HAP-1 (cell line): ENCODE measurements at regions not wholly inside any gene's neighbourhood (a gene's known extent, or its start where the extent isn't known, plus 50 kb on each side); places are given as distances from the start of the nearest gene placed in this dataset.

Experiments
- DNase-seq, 2 experiments: peaks; one replicate each; pipeline ENCODE4 v3.0.0-alpha.2; 2016 to 2020; ENCODE audit warnings: low spot score in 2 of 2
- H3K27me3 ChIP-seq: fragments of 250-450 bp; sonication (Bioruptor Pico); 2 replicates; pipeline ENCODE4 v1.5.1; 2020; ENCODE audit warnings: low read depth, mild to moderate bottlenecking, moderate library complexity
- H3K36me3 ChIP-seq: fragments of 250-450 bp; sonication (Bioruptor Pico); replicated peaks from 2 replicates; pipeline ENCODE4 v1.5.1; 2020; ENCODE audit warnings: mild to moderate bottlenecking
- H3K4me1 ChIP-seq: fragments of 250-450 bp; sonication (Bioruptor Pico); 2 replicates; pipeline ENCODE4 v1.5.1; 2020; ENCODE audit warnings: mild to moderate bottlenecking
- H3K4me3 ChIP-seq: fragments of 250-450 bp; sonication (Bioruptor Pico); 2 replicates; pipeline ENCODE4 v1.5.1; 2020; ENCODE audit warnings: mild to moderate bottlenecking, moderate library complexity
- H3K9me3 ChIP-seq: fragments of 250-450 bp; sonication (Bioruptor Pico); 2 replicates; pipeline ENCODE4 v1.5.1; 2020; ENCODE audit warnings: mild to moderate bottlenecking, moderate library complexity
- in situ Hi-C: fragments of 300-500 bp; cut with MboI; formaldehyde crosslinking; loops from 3 replicates; pipeline ENCODE4 v1.14.3; 2020; ENCODE audit warnings: low sequenced_read_pairs, inconsistent platforms, mixed read lengths

DNA sequence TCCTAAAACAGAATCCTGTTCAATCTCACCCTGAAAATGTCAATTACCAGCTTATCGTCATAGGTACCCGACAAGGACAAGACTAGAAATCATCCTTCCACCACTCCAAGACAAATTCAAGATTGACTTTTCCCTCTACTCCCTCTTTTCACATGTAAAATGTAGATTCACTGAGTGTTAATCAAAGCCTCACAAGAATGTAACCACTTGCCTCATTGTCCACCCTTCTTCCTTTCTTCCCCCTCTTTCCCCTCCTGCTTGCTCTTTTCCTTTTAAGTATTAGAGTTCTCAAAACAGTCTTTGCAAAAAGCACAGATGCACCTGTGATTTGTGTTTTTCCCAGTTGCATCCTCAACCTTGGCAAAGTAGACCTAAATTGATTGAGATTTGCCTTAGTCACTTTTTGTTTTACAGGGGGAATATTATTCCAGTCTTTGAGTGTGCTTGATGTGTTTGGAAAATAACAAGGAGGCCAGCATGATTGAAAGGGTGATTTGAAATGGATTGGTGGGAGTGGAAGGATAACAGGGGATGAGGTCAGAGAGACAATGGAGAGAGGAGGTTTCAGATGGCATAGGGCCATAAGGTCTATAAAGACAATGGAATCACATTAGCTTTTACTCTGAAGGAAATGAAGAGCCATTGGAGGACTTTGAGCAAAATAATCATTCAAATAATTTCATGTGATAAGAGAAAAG, 231.3 kb upstream of the TYRP1 start:
- in situ Hi-C loops = loop anchor here (25.0 kb wide), 1 partner anchor 175 kb away; no protein-coding TSS in a partner anchor
- H3K4me1 ChIP-seq = peaks cover 28% of the 10 kb centered on the region
- no peaks in the 10 kb centered on the region for H3K27me3 ChIP-seq
- H3K9me3 ChIP-seq = no peaks in the 10 kb centered on the region
- no peaks in the 10 kb centered on the region for H3K36me3 ChIP-seq
- DNase-seq = no peak
- H3K4me3 ChIP-seq = no peak overlapping the region

DNA sequence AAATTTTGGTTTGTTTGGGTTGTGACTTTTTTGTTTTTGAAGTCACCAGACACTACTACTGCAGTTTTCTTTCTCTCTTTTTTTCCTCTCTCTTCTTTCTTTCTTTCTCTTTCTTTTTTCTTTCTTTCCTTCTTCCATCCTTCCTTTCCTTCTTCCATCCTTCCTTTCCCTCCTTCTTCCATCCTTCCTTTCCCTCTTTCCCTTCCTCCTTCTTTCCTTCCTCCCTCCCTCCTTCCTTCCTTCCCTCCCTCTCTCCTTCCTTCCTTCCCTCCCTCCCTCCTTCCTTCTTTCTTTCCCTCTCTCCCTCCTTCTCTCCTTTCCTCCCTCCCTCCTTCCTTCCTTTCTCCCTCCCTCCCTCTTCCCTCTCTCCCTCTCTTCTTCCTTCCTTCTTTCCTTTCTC, 230.3 kb upstream of the TYRP1 start:
- no peaks in the 10 kb centered on the region for H3K27me3 ChIP-seq
- H3K4me3 ChIP-seq = no peak overlapping the region
- no peaks in the 10 kb centered on the region for H3K9me3 ChIP-seq
- peaks cover 28% of the 10 kb centered on the region for H3K4me1 ChIP-seq
- in situ Hi-C loops = loop anchor here (25.0 kb wide), 1 partner anchor 174 kb away; no protein-coding TSS in a partner anchor
- no peak for DNase-seq
- no peaks in the 10 kb centered on the region for H3K36me3 ChIP-seq

DNA sequence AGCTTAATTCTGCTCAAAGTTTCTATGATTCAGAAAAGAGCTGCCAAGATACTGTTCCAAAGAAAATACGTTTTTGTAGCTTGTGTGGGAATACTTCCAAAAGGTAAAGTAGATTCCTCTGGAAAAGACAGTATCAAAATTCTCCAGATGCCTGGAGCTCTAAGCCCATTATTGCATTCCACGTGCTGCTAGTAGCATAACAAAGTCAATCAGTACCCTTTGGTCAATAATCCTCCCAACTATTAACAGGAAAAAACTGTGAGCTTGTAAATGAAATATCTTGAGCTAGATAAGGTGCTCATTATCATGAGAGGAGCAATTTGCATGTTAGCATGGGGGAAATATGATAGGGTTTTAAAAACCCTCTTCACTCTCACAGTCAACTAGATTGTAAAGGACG, 229.5 kb upstream of the TYRP1 start:
- Histone ChIP-seq H3K9me3 (no peaks in the 10 kb centered on the region), H3K4me1 (peaks cover 28% of the 10 kb centered on the region), H3K27me3 (no peaks in the 10 kb centered on the region), H3K4me3 (no peak overlapping the region), H3K36me3 (no peaks in the 10 kb centered on the region)
- DNase-seq = peak; percentile 16 to 77
- in situ Hi-C loops = loop anchor here (25.0 kb wide), 1 partner anchor 174 kb away; no protein-coding TSS in a partner anchor

DNA sequence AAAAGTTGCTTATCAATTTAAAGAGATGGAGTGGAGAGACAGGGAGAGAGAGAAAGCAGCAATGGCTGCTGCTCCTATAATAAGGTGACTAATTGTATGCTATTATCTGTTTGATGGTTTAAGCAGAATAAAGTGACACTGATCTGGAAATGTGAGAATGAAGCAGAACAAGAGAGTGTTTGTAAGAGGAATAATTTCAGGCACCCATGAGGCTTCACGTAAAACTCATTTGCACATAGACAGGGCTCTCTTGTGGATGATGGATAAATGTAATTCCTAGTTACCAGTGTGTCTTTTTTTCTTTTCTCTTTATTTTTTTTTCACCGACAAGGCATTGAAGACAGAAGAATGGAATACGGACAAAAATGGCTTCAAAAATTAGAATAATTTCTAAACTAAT, 228.8 kb upstream of the TYRP1 start:
- in situ Hi-C loops = loop anchor here (25.0 kb wide), 1 partner anchor 173 kb away; no protein-coding TSS in a partner anchor
- Histone ChIP-seq H3K36me3 (no peaks in the 10 kb centered on the region), H3K4me3 (no peak overlapping the region), H3K27me3 (no peaks in the 10 kb centered on the region), H3K4me1 (peaks cover 28% of the 10 kb centered on the region), H3K9me3 (no peaks in the 10 kb centered on the region)
- no peak for DNase-seq

DNA sequence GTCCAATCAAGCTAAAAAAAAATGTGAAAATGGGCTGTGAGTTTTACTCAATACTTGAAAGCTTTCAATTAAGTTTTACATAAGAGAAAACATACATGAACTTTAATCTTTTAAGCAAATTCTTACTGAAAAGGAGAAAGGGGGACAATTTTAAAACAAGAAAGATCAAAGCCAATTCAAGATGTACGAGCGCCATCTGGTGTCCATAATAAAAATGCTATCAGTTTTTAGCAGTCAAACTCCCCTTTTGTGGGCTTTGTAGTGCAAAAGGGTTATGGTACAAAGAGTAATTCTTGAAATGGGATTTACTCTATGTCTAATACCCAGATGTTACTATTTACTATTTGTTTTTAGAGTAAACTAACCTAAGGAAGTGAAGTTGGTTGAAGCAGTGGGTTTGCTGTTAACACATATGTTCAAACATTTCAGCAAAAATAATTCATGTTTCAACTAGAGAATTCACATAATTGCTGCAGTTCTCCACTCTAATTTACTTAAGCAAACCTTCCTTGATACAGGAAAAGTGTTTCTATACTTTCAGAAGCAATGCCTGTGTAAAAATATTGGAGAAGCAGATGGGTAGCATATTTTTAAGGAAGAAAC, 228.2 kb upstream of the TYRP1 start:
- H3K9me3 ChIP-seq = no peaks in the 10 kb centered on the region
- in situ Hi-C loops = loop anchor here (25.0 kb wide), 1 partner anchor 172 kb away; no protein-coding TSS in a partner anchor
- H3K4me3 ChIP-seq = no peak overlapping the region
- peaks cover 28% of the 10 kb centered on the region for H3K4me1 ChIP-seq
- no peaks in the 10 kb centered on the region for H3K27me3 ChIP-seq
- peak; percentile 51 to 66 for DNase-seq
- H3K36me3 ChIP-seq = no peaks in the 10 kb centered on the region

DNA sequence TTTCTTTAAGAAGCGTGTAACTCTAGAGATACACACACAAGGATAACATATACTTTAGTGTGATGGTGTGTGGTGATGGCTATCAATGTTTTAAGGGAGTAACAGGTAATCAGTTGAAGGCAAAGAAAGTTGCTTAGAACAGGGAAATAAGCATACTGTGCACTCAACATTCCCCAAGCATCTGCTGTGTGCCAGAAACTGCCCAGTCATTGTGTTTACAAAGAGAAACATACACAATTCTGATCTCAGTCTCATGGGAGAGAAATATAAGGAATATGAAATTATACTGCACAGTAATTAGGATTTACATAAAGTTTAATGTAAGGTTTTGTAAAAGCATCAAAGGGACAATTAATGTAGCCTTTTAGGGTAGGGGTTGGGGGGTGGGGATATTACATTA, 224.1 kb upstream of the TYRP1 start:
- DNase-seq = no peak
- Histone ChIP-seq H3K4me3 (no peak overlapping the region), H3K27me3 (no peaks in the 10 kb centered on the region), H3K36me3 (no peaks in the 10 kb centered on the region), H3K9me3 (no peaks in the 10 kb centered on the region), H3K4me1 (peaks cover 11% of the 10 kb centered on the region)
- in situ Hi-C loops = loop anchor here (25.0 kb wide), 1 partner anchor 168 kb away; no protein-coding TSS in a partner anchor

DNA sequence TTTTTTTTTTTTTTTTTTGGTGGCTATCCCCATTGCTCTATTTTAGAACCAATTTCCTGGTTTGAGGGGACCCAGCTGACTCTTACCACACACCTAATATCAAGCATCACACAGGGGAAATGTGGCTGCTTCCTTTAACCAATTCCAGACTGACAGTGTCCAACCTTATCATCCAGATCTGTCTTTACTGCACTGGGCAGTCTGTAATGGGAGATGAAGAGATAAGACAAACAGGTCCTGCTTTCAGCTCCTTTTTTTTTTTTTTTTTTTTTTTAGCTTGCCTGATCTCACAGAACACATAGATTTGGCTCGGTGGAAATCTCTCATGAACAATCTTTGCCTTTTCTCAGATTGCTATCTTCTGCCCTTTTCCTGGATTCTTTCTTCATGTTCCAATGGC, 198.8 kb upstream of the TYRP1 start:
- no peaks in the 10 kb centered on the region; the same call in 1 of the 2 replicates for H3K9me3 ChIP-seq
- no peak for DNase-seq
- no peaks in the 10 kb centered on the region for H3K27me3 ChIP-seq
- no peaks in the 10 kb centered on the region for H3K36me3 ChIP-seq
- peaks cover 17% of the 10 kb centered on the region for H3K4me1 ChIP-seq
- in situ Hi-C loops = no loop called here
- no peak overlapping the region for H3K4me3 ChIP-seq

DNA sequence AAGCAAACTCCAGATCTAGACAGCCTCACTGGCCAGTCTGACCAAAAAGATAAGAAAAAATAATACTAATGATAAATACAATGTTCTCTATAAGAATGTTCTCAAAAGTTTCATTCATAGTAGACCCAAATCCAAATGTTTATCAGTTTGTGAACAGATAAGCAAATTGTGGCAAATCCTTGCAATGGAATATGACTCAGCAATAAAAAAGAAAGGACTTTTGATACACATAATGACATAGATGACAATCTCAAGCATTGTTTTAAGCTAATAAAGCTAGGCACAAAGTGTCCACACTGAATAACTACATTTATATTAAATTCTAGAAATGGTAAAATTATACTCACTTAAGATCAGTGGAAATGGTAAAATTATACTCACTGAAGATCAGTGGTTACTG, 195.4 kb upstream of the TYRP1 start:
- Histone ChIP-seq H3K9me3 (no peaks in the 10 kb centered on the region), H3K4me1 (peaks cover 23% of the 10 kb centered on the region), H3K4me3 (no peak overlapping the region), H3K27me3 (no peaks in the 10 kb centered on the region), H3K36me3 (no peaks in the 10 kb centered on the region)
- no peak for DNase-seq
- in situ Hi-C loops = no loop called here

DNA sequence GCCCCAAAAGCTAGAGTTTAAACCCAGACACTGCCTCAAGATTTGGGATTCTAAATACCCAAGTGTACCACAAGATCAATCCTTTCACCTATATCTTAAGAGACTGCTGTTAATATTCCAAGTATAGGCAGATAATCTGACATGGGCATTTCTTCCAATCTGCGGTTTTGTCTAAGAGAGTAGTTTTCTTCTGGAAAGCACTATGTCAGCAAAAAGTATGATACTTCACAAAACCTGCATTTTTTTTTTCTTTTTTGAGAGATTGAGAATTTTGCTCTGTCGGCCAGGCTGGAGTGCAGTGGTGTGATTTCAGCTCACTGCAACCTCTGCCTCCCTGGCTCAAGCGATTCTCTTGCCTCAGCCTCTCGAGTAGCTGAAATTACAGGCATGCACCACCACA, 190.7 kb upstream of the TYRP1 start:
- Histone ChIP-seq H3K9me3 (peaks cover 3% of the 10 kb centered on the region; the same call in 1 of the 2 replicates), H3K4me1 (peaks cover 15% of the 10 kb centered on the region), H3K4me3 (no peak overlapping the region), H3K27me3 (no peaks in the 10 kb centered on the region), H3K36me3 (no peaks in the 10 kb centered on the region)
- in situ Hi-C loops = no loop called here
- DNase-seq = no peak

DNA sequence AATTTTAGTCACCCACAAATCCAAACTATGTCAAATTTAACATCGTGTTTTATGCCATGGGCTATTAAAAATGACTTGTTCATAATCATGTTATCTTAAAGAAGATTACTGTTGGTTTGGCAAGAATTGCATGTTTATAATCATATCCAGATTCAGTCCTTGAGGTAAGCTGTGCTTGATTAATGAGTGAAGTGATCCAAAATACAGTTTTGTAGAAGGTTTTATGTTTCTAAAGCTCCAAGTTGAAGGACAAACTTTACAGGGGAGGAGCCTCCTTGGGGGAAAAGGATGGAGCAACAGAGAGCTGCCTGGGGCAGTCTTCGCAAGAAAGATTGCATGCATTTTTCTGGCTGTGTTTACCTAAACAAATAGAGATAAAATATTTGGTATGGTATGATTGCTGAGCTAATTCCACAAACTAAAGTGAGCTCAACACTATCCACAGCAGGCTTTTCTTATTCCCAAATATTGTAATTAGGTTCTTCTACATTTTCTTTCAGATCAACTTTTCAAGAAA, 189.5 kb upstream of the TYRP1 start:
- peaks cover 3% of the 10 kb centered on the region; the same call in 1 of the 2 replicates for H3K9me3 ChIP-seq
- H3K27me3 ChIP-seq = no peaks in the 10 kb centered on the region
- in situ Hi-C loops = no loop called here
- no peaks in the 10 kb centered on the region for H3K36me3 ChIP-seq
- no peak for DNase-seq
- no peak overlapping the region for H3K4me3 ChIP-seq
- peaks cover 14% of the 10 kb centered on the region for H3K4me1 ChIP-seq

DNA sequence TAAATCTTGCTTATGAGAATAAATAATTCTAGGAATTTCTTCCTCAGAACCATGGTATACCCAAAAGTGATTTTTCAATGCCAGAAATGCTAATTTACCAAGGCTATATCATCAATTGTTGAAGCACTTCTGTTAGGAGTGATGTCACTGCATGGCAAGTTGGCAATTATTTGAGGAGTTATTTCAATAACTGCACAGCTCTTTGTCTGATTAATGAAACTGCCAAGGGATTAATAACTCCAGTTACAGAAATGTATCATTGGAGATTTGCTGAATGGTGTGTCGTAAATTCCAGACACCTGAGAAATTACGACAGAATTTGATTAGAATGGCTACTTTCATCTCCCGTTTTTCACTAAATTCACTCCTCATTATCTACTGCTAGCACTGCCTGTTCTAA, 182.6 kb upstream of the TYRP1 start:
- H3K4me1 ChIP-seq = peaks cover 8% of the 10 kb centered on the region; the same call in 1 of the 2 replicates
- DNase-seq = no peak
- no peaks in the 10 kb centered on the region for H3K27me3 ChIP-seq
- H3K36me3 ChIP-seq = no peaks in the 10 kb centered on the region
- in situ Hi-C loops = no loop called here
- H3K9me3 ChIP-seq = peaks cover 2% of the 10 kb centered on the region; the same call in 1 of the 2 replicates
- H3K4me3 ChIP-seq = no peak overlapping the region

DNA sequence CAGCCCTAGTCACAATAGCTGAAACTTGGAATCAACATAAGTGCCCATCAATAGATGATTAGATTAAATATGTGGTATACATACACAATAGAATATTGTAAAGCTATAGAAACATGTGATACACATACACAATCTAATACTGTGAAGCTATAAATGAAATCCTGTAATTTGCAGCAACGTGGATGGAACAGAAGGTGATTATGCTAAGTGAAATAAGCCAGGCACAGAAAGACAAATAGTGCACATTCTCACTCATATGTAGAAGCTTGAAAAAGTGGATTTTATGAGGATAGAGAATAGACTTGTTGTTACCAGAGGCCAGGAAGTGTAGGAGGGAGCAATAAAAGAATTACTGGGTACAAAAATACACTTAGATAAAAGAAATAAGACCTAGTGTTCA, 181.5 kb upstream of the TYRP1 start:
- Histone ChIP-seq H3K27me3 (no peaks in the 10 kb centered on the region), H3K36me3 (no peaks in the 10 kb centered on the region), H3K9me3 (no peaks in the 10 kb centered on the region), H3K4me1 (peaks cover 8% of the 10 kb centered on the region; the same call in 1 of the 2 replicates), H3K4me3 (no peak overlapping the region)
- DNase-seq = peak in 1 of 2 experiments; percentile 58
- in situ Hi-C loops = no loop called here

DNA sequence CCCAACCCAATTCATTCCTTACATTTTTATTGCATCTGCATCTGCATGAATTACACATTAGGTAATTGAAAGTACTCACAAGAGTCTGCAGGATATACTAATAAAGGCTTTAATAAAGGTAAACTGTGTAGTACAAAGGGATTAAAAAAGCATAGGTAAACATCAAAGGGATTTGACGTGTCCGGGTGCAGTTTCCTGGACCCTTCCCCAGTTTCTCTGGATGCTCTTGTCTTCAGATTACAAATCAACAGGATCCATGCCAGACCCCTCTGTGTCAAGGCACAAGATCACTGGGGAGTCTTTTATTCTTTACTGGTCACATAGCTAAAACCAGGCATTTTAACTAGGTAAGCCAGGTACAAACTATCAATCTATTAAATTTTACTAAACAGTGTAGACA, 177.2 kb upstream of the TYRP1 start:
- DNase-seq = no peak
- H3K9me3 ChIP-seq = no peaks in the 10 kb centered on the region
- H3K36me3 ChIP-seq = no peaks in the 10 kb centered on the region
- H3K4me1 ChIP-seq = peaks cover 8% of the 10 kb centered on the region; the same call in 1 of the 2 replicates
- H3K4me3 ChIP-seq = no peak overlapping the region
- no peaks in the 10 kb centered on the region for H3K27me3 ChIP-seq
- in situ Hi-C loops = no loop called here

DNA sequence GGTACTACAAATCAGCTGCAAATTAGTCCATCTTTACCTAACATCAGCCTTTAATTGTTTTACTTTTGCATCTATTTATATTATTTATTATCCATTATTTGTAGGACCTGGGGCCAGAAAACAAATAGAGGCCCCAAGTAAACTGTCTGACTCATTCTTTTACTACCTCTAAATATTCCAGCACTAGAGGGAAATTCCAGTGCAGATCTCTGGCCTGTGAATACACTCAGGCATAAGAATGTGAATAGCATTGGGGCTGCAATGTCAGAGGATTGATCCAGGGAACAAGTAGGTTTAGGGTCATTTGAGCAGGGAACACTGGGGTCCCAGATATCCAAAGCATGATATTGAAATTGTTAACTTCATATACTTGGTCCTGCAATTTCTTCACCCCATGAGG, 176.6 kb upstream of the TYRP1 start:
- Histone ChIP-seq H3K36me3 (no peaks in the 10 kb centered on the region), H3K4me3 (no peak overlapping the region)
- in situ Hi-C loops = no loop called here

More for the DNA sequence above, 176.6 kb upstream of the TYRP1 start:
- no peaks in the 10 kb centered on the region for H3K9me3 ChIP-seq
- H3K4me1 ChIP-seq = peaks cover 8% of the 10 kb centered on the region; the same call in 1 of the 2 replicates
- no peak for DNase-seq
- no peaks in the 10 kb centered on the region for H3K27me3 ChIP-seq
